ENCODE measurements at regions not wholly inside any gene's neighbourhood (a gene's known extent, or its start where the extent isn't known, plus 50 kb on each side); places are given as distances from the start of the nearest gene placed in this dataset.

DNA sequence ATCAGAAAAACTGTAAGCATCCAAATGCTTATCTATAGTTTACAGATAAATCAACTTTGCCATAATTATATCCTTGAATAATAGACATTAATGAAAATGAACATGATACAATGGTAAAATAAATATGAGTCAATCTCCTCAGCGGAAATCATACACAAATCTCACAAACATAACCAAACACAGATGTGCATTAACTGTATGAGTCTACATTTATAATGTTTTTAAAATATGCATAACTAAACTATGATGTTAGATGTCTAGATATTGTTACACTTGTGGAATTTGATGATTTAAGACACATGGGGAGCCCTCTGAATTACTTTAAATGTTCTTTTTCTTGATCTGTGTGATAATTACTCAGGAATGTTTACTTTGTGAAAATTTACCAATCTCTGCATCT is 951.2 kb downstream of the TECRL start:
- no peak for DNase-seq

DNA sequence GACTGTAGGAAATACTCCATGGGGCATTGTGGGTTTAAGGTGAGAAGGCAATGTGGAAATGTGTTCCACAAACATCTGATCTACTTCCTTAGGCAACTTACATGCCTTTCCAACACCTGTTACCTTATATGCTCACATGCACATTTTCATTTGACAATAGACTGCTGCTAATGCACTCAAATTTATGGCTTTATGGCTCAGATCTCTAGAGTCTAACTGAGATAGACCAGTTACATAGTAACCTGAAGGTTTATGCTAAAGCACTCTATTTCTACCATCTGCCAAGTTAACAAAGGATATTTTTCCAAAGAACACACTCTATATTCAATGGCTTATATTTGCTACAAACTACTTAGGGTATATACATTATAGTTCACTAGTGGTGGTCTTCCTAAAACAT is 969.0 kb downstream of the TECRL start:
- DNase-seq = no peak

DNA sequence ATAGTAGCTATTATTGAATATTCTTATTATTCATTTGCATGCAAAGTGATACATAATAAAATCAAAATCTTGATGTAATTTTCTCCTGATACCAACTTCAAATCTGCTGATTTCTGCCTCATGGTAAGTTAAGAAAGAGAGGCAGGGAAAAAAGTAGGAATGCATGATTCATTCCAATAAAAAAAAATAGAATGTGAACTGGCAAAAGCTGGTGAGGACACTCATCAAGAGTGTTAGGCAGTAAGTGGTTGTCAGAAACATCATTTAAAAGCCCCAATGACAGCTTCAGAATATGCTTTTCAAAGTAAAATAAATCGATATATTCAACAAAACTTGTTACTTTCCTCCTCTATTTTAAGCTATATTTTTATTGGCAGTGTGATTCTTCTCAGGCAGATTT is 979.1 kb downstream of the TECRL start:
- DNase-seq = no peak

DNA sequence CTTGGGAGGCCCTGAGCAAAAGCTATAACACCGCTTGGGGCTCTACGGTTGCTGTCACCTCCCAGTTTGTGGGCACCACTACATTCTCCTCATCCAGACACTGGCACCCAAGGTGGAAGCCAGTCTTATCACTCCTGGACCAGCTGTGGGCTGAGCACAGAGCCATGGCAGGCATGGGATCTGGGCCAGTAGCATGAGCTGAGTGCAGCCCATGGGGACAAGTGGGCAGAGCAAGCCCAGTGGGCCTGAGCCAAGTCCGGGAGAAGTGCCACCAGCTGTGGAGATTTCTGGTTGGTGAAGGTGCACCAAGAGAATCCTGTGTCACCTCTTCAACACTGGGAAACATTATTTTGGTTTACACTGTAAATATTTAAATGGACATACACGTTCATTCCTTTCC is 1013.0 kb downstream of the TECRL start:
- DNase-seq = no peak

DNA sequence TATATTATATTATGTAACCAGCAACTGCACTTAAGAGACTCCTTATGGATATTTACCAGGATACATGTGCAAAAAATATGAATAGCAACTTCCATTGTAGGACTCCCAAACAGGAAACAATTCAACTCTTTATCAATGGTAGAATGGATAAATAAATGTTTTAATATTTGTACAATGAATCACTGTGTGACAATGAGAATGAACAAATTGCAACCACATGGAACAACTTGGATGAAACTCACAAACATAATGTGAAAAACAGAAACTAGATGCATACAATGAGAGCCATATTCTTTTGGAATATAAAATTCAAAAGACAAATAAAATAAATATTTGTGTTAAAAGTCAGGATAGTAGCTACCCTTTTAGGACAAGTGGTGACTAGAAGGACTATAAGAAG is 1015.7 kb downstream of the TECRL start:
- DNase-seq = no peak

DNA sequence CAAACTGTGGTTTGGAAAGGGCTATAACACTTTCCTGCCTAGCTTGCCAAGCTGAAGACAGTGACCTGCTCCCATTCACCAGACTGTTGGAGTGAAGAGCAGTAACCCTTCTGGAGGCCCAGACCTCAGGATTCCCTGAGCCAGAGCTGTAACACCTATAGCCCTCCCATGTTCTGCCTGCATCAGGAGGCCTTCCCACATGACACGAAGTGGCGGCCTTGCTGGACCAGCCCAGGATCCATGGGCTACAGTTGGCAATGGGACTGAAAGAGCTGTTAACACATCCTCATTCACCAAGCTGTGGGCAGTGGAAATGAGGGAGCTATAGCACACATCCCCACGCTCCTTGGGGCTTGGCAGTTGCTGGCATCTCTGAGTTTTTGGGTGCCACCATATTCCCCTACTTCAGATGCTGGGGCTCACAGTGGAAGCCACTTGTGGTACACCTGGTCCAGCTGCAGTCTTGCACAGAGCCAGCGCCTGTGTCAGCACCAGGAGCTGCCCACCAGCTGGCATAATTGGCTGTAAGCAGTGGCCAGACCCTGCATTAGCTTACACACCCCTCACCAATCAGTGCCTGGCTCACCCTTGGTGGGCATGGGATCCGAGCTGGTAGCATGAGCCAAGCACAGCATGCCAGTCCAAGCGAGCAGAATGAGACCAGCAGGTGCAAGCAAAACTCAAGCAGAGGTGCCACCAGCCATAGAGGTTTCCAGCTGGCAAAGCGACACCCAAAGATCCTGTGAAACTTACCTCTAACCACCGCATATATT is 1029.3 kb downstream of the TECRL start:
- DNase-seq = no peak

DNA sequence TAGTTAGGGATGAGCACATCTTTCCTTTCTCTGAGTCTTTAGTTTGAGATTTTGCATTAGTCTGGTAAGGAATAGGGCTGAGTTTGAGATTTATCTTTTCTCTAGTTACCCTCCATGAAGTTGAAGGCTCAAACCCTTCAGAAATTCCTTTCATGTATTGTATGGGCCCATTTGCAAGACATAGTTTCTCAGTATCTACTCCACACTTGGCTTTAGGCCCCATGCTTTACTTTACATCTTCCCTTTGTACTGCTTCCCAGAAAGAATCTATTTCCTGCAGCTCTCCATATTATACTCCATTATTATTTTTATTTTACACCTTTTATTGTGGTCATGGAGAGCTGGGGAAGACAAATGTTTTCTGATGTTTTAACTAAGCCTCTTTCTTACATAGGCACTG is 1038.2 kb downstream of the TECRL start:
- DNase-seq = no peak

DNA sequence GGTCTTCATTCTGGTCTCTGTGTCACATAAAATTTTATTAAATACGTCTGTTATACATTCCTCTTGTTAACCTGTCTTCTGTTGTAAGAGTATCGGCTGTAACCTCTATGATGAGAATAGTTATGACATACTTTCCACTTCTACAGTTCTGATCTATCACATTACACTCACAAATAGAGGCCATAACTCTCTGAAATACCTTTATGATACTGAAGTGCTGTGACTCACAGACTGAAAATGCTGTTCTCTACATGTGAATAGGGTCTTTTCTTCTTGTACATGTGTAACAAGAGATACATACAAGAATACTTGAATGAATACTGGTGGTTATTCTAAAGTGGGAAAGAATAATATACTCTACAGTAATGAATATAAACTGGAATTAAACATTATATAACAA is 1047.6 kb downstream of the TECRL start:
- DNase-seq = no peak

DNA sequence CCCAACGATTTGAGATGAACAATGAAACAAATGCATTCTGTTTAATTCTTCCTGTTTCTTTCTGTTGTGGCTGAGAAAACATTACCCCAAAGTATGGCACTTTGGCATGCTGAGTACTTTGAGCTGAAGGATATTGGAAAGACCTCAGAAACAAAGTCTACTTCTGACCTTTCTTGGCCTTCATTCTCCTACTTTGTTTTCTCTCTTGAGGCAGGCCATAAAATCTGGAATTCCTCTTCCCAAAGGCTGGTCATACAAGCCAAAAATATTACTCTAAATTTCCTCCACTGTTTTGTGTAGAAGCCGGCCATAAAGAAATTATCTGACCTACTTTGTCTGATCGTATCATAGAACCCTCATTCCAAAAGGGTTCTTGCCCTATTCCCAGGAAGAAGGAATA is 1048.2 kb downstream of the TECRL start:
- DNase-seq = no peak

DNA sequence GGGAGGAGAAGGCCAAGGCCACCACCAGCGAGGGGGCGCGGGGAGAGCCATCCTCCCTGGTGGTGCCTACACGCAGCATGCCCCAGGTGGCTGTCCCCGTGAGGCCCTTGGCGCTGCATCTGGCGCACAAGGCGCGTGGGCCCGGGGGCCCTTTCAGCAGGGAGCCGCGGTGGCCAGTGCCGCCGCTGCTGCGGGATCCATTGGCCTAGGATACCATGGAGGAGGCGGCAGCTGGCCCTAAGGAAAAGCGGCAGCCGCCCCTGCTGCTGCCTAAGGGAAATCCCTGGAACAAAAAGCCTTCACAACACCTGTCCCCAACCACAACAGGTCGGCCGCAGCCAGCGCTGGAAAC is 1059.6 kb downstream of the TECRL start:
- DNase-seq = no peak

DNA sequence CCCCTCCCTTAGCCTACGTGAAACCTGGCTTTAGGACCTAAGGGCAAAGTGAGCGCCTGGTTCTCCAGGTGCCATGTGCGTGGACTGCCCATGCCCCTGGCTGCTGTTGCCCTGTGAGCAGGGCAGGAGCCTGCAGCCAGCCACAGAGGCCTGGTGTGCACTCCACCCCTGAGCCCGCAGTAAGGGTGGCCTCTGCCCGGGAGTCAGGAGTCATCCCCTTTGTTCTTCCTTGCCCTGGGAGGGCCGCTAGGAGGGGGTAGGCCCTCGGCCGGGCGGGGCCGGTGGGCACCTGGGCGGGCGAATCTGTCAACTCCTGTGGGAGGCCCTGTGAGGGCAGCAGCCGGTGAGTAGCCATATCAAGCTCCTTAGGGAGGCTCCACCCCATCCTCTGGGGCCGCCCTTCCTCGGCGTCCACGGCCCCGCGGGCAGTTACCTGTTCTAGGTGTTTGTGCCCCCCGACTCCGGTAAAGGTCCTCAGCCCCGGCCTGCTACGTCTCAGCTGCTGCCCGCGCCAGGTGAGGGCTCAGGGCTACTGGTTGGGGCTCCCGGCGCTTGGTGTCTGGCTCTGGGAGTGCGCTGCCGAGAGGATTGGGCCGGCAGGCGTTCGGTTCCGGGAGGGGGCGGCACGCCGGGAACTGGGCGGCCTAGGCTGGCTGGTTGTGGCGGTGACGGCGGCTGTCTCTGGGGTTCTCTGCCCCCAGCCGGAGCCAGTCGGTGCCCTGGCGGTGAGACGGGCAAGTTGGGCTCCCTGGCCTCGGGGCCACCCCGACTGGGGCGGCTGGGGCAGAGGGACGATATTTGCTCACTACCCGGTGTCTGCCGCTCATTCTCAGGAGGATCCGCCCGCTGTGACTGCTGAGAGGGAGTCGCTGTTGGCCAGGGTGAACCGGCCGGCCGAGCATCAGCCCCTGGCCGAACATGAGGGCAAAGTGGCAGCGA is 1060.2 kb downstream of the TECRL start:
- DNase-seq = no peak

DNA sequence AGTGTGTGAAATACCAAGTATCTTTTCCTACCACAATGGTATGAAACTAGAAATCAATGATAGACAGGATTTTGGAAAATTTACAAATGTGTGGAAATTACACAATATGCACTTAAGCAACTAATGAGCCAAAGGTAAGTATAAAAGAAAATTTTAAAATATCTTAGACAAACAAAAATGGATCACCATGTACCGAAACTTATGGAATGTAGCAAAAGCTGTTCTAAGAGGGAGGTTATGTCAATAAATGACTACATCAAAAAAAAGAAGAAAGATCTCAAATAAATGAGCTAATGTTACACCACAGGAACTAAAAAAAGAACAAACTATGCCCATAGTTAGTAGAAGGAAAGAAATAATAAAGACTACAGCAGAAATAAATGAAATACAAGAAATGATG is 1084.1 kb downstream of the TECRL start:
- no peak for DNase-seq

DNA sequence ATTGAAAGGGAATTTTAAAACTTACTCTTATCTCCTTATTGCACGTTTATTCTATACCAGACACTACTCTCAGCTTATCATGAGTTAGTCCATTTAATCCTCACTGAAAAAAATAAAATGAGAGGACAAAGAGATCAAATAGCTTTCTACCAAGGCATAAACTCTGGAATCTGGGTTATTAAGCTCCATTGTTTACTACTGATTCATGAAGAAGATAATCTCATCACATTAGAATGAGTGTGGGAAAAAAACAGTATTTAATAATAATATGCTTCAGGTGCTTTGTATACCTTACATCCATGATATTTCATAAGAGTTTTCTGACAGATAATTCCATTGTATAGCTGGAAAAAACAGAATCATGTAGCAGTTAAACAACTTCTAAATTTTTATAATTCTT is 1092.6 kb downstream of the TECRL start:
- no peak for DNase-seq

DNA sequence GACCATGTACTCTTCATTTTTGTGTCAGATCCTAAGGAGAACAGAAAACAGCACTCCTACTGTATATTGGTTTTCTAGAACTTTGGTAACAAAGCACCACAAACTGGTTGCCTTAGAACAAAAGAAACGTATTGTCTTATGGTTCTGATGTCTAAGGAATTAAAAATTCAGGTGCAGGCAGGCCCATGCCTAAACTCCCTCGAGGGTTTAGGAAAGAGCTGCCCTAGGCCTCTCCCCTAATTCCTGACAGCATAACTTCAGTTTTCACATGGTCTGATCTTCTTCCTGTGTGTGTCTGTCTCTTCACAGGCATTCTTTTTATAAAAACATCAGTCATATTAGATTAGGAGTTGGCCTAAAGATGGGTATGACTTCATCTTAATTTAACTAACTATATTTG is 1093.6 kb downstream of the TECRL start:
- DNase-seq = no peak

DNA sequence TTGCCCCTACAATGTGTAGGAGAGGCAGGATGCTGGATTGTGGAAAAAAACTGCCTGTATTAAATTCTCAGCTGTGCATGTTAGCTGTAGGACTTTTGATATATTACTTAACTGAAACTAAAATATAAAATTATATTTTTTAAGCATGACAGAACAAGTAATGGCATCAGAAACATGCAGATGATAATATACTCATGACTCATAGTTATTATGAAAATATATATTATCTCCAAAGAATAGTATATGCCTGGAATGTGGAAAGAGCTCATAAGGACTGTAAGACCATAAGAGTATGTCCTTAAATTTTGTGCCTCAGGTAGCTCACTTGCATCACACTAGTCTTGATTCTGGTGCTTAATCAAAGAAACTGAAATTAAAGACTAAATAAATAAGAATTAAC is 1100.6 kb downstream of the TECRL start:
- DNase-seq = no peak

DNA sequence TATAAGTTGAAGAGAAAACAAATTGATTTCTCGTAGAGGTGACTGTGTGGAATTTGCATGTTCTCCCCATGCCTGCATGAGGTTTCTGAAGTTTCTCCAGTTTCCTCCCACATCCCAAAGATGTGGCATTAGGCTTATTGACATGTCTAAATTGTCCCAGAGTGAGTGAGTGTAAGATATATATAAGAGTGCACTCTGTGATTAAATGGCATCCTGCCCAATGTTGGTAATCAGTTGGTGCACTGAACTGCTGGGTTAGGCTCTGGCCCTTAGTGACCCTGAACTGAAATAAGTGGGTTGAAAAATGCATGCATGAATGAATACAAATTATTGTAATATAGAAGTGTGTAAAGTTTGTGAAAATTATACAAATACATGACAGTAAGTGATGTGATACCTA is 1106.5 kb downstream of the TECRL start:
- no peak for DNase-seq

DNA sequence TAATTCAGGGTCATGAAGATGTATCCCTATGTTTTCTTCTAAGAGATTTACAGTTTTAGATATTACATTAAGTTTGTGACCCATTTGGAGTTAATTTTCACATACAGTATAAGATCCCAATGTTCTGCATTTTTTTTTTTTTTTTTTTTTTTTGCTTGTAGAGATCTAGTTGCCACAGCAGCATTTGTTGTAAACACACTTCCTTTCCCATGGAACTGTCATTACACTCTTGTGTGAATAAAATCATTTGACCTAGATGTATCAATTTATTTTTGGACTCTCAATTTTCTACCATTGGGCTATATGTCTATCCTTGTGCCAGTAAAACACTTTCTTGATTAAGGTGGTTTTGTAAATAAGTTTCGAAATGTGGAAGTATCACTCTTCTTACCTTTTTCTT is 1107.2 kb downstream of the TECRL start:
- DNase-seq = no peak

DNA sequence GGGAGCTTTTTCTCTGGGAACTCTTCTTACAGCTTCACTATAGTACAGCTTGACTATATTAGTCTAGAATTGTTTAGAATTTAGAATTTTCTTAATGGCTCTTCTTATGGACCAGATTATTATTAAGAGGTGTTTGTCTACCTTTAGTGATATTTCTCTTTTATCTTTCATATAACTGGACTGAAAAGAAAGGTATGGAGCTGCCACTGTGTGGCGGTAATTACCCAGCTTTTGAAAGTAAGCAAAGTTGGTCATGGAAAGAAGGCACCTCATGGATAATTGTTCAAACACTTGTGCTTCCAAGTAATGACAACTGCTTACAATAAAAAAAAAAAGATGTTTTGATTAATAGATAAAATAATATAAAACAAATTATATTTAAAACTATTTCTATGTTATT is 1112.5 kb downstream of the TECRL start:
- DNase-seq = no peak

DNA sequence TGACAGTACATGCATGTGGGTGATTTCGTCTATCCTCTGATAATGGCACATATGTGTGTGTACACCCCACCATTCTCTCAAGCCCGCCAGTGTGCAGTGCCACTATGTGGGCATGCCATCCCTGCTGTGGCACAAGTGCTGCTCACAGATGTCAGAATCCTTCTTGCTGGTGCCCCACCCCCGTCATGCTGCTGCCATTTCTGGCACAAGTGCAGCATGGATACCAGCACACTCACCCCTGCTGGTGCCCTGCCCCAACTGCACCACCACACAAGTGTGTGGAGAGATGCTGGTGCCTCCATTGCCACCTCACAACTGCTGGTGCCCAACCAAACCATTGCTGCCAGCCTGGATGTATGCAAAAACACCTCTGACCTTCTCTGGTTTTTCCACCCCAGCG is 1133.8 kb downstream of the TECRL start:
- DNase-seq = no peak

DNA sequence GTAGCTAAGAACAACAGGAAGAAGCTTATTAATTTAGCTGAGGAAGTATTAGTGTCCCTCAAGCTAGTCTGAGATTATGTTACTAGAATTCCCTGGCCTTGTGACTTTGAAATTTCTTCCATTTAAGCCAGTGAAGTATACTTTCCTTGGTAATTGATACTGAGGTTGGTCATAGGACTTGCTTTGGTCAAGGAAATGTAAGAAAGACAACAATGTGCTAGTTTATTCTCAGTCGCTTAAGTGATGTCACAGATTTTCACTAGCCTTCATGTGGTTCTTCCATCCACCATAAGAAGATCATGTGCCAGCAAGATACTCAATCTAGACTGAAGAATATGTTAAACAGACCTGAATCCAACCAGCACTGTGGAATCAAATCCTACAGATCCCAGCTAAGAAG is 1140.1 kb downstream of the TECRL start:
- no peak for DNase-seq

DNA sequence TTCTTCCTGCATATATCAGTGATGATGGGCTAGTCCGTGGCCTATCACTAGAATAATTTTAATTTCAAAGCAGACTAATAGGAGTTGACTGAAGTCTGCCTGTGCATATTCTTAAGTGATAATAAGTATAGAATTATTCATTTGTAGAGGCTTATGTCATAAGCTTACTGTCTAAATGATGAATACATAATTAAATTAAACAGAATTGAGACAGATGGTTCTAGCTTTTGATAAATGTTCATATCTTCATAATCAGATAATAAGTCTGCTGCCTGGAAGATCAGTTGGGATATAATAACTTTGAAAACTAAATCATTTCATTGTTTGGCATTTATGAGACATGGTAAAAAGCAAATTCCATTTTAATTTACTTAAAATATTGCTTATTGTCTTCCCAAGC is 1175.6 kb downstream of the TECRL start:
- DNase-seq = no peak

DNA sequence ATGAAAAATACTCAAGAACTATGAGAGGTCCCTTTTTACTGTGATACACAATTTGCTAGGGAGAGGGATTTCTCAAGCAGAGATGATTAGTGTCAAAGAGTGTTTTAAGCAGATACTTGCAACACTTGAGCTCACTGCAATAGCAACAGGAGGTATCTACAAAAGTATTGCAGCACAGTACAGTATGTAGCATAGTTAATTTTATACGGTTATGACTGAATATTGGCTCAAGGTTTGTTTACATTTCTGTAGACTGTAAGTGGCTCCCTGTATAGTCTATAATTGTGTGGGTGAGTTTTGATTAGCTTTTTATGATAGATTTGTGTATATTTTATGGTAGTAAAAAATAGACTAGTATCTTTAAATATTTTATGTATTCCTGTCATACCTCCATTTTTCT is 1177.2 kb downstream of the TECRL start:
- DNase-seq = no peak

DNA sequence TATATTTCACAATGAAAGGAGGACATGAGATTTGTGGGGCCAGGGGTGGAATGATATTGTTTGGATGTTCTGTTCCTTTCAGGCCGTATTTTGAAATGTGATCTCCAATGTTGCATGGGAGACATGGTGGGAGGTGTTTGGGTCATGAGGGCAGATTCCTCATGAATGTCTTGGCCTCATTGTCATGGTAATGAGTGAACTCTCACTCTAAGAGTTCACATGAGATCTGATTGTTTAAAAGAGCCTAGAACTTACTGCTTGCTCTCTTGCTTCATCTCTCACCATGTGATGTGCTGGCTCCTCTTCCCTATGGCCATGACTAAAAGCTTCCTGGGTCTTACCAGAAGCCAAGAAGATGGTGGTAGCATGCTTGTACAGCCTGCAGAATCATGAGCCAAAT is 1183.0 kb downstream of the TECRL start:
- DNase-seq = no peak

DNA sequence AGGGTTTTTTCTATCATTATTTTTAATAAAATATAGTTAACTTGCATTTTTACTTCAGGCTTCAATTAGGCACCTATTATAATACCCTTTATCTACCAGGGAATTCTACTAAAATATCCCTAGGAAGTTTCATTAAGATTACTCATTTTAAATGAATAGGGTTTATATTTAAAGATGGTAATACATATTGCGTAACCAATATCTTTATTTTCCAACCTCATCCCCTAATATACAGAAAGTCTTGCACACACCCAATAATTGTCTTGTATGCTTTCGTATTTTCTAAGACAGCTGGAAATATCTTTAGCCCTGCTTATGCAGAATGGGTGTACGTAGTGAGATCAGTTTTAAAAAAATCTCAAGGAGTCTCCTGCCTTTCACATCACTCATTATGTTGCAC is 1186.8 kb downstream of the TECRL start:
- DNase-seq = no peak

DNA sequence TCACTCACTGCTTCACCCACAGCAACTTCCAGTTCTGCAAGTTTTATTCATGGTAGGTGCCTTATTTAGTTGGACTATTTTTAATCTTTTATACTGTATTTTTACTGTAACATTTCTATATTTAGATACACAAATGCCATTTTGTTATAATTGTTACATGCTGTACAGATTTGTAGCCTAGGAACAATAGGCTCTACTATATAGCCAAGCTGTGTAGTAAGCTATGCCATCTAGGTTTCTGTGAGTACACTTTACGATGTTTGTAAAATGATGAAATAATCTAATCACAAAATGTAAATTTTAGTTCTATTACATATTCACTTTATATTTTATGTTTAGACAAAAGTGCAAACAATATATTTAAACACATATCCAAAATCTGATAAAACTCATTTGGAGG is 1187.8 kb downstream of the TECRL start:
- DNase-seq = no peak
